B cell (primary cell): ENCODE measurements at regions not wholly inside any gene's neighbourhood (a gene's known extent, or its start where the extent isn't known, plus 50 kb on each side); places are given as distances from the start of the nearest gene placed in this dataset.

ENCODE experiments used
- CTCF ChIP-seq: fragments of 200-600 bp; IDR thresholded peaks from one replicate; pipeline ENCODE4 v1.8.0; 2022; ENCODE audit warnings: antibody characterized with exemption, mild to moderate bottlenecking
- EZH2 ChIP-seq: IDR thresholded peaks from 2 replicates; pipeline ENCODE4 v1.6.1; 2012; ENCODE audit warnings: borderline replicate concordance, low read depth, mild to moderate bottlenecking, moderate library complexity, low read length; ENCODE audit not compliant: insufficient read depth, poor library complexity, severe bottlenecking

DNA sequence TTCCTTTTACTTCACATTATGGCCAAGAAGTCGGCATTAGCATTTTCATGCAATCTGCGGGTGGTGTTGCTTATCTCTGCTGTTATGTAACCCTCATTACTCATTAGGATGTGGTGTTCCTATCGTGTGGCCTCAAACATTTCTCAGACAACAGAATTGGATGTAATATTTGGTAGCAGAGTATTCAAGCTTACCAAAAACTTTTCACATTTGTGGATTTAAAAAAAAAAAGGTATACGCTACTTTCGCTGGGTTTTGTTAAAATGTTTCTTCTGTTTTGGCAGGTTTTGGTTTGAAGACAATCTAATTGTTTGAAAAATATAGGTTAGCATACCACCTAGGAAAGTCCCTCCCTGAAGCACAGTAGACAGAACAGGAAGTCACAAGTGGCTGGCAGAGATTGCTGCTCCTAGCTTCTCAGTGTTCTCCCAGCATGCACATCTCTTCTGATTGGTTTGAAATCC lies 128.8 kb downstream of the GATA3 start:
- TF ChIP-seq CTCF (no peak), EZH2 (no peak)
